Cerebellar cortex (tissue), 1 donor: ENCODE measurements at regions not wholly inside any gene's neighbourhood (a gene's known extent, or its start where the extent isn't known, plus 50 kb on each side); places are given as distances from the start of the nearest gene placed in this dataset.
"Not testable (repeated sequence)": the region's sequence is repeated elsewhere in the genome, so short reads cannot be mapped to it uniquely, and the experiment has no call there.

Source experiments
- DNase-seq: peaks from one replicate; pipeline ENCODE4 v3.0.0-alpha.2; 2015; ENCODE audit warnings: low spot score

- no peak for DNase-seq
These were observed 167.1 kb upstream of the MMS22L start for GRCh38 chr6:97450087-97450486.

DNA sequence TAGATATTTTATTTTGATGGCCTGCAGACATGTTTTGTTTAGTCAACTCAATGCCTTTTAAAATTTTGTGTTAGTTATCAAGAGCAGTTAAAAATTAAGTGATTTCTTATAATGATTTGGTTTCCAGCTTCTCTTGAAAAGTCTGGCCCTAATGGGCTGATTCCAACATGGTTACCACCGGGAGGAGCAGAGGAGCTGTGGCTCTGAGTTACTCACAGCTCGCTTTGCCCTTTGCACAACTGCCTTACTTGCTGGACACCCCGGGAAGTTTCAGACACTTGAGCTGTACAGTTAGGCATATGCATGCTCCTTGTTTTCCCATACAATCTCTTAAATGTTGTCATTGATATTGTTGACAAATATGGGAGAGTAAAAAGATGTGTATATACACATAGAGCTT lies 173.1 kb upstream of the MMS22L start:
- no peak for DNase-seq

DNA sequence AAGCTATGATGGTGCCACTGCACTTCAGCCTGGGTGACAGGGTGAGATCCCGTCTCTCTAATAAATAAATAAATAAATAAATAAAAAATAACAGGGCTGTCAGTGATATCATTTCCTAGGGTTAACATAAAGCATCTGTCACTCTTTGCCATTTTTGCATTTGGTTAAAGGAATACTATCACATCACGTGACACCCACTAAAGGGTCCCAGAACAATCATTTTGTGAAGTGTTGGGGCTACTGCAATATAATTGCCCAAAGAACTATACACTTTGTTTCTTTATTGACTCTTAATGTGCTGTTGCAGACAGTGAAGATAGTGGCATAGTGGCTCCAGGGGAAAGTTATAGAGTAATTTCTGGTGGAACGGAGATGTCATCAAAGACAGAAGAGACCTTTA lies 176.5 kb upstream of the MMS22L start:
- no peak for DNase-seq

DNA sequence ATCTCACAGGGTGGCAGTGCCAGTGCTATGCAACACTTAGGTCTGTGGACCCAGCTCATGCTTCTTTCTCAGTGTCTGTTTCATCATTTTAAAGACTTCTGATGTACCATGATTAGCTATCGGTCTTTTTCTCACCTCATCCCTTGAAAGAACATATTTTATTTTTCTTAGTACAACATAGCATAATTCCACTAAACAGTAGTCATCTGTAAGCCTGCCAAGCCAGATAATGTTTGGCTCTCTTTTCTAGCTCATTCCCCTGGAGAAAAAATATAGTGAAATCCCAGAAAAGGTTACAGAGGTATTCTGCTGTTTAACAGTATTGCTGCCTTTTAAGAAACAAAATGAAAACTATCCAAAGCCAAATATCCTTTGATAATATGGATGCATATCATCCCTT lies 177.0 kb upstream of the MMS22L start:
- DNase-seq = no peak

DNA sequence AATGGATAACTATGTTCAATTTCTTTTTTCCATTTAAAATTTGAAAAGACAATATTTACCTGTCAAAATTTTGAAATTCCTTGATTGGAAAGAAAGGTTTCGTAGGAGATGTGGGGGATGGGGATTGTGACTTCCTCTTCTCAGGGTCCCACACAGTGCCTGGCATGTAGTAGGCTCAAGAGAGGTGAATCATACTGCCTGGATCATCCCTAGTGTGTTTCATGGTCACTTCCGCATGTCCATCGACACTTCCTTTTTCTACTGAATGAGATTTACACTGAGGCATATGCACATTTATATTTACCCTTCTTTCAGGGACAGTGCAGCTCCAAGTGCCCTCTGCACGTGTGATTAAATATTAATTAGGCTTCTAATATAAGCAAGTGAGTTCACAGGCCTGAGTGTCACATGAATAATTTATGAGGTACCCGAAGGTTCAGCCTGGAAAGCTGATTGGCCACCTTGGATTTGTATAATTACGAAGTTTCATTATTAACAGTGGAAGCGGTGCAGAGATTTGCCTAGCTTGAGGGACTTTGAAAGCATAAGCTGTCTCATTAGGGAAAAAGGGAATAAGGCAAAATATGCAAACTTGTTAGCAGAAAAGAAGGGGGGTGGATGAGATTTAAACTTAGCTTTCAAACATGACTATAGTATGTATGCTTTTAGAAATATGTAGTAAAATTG lies 177.5 kb upstream of the MMS22L start:
- no peak for DNase-seq

DNA sequence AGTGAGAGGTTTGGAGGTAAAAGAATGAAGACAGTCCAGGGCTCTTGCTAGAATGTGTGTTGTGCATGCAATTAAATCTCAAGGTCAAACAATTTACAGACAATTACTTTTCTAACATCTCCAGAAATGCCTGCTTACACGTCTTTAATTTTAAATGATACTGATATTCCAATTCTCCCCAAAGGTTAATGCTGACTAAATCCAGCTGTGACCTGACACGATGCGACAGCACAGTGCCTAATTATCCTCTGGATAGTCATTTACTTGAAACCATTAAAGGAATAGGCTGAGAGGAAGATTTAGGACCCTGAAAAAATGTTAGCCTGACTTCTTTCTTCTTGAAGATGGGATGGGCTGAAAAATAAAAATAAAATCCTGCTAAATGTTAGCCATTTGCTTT lies 178.2 kb upstream of the MMS22L start:
- DNase-seq = no peak

GRCh38 chr6:97462031-97462430 lies 179.0 kb upstream of the MMS22L start:
- DNase-seq = no peak

- no peak for DNase-seq
These were observed 180.1 kb upstream of the MMS22L start for GRCh38 chr6:97462938-97463598.

GRCh38 chr6:97465877-97466561 lies 183.0 kb upstream of the MMS22L start:
- DNase-seq = no peak

GRCh38 chr6:97468981-97469380 lies 186.0 kb upstream of the MMS22L start:
- DNase-seq = no peak

GRCh38 chr6:97469451-97469850 lies 186.4 kb upstream of the MMS22L start:
- no peak for DNase-seq

GRCh38 chr6:97470322-97470721 lies 187.3 kb upstream of the MMS22L start:
- DNase-seq = no peak

DNA sequence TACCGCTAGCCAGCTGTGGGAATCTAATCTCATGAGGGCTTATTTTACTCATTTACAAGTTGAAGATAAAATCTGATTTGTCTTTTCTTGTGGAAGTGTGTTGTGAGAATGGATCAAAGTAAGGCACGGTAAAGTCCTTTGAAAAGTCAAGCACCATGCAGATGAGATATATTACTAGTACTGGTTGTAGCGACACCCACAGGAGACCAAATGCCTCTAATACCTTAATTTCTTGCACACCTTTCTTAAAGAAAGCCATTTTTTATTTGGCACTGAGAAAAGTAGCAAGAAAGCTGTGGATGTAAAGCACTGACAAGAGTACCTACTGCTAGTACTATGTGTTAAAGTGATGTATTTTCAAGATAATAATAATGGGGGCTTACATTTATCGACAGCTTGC lies 191.0 kb upstream of the MMS22L start:
- no peak for DNase-seq

DNA sequence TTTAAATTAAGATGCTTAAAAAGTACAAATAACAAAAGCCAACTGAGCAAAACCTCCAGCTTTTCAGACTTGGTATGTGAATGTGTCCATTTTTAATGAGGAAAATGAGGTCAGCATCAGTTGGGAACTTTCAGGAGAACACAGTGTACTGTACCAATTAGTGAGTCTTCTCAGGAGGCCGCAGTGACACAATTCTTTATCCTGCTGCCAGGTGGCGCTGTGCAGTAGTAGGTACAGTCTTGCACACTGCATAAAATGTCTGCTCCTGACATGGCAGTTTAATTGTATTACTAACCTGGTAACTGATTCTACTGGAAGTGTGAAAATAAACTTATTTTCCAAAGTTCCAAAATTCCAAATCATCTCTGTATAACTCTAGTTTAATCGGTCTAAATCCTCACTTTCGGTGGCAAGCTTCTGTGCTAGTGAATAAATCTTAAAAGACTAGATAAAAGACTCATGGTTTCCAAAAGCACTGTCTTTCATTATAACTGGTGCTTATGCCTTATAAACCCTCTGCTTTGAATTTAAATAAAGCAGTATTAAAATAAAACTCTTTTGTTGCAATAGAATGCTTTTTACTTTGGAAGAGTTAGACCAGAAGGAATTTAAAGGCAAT lies 214.8 kb upstream of the MMS22L start:
- DNase-seq = peak; percentile 75

GRCh38 chr6:97501853-97502252 lies 218.8 kb upstream of the MMS22L start:
- no peak for DNase-seq

DNA sequence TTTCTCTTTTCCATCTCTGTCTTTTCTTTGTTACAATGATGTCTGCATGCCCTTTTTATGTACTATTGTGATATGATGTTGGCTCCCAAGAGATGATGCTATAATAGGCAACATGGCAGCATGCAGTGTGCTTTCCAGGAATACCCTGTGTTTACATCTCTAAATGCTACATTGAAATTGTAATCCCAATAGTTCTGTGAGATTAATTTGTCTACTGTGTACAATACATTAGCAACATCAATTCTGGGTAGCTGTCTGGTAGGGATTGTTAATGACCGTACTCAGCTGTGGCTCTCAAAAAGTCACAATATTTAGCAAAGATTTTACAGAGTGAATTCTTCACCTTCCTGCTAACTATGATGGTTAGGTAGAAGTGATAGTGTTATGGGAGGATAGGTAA lies 225.6 kb upstream of the MMS22L start:
- no peak for DNase-seq

DNA sequence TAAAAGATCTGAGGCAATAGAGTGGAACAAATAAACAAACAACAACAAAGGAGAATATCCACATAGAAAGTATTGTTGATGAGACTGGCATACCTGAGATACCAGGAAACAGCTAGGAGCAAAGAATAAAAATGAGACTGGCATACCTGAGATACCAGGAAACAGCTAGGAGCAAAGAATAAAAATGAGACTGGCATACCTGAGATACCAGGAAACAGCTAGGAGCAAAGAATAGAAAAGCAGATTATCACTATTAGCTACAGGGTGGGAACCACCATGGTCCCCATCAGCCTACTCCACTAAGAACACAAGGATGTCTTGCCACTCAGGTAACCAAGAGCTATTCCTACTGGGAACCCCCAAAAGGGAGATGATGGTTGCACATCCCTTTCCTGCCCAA lies 230.2 kb upstream of the MMS22L start:
- DNase-seq = not testable (repeated sequence)

- DNase-seq = peak; percentile 70
These were observed 241.8 kb upstream of the MMS22L start for GRCh38 chr6:97524811-97525210.

- no peak for DNase-seq
These were observed 252.8 kb upstream of the MMS22L start for GRCh38 chr6:97535800-97536199.

- DNase-seq = no peak
These were observed 265.3 kb upstream of the MMS22L start for GRCh38 chr6:97548354-97548753.

DNA sequence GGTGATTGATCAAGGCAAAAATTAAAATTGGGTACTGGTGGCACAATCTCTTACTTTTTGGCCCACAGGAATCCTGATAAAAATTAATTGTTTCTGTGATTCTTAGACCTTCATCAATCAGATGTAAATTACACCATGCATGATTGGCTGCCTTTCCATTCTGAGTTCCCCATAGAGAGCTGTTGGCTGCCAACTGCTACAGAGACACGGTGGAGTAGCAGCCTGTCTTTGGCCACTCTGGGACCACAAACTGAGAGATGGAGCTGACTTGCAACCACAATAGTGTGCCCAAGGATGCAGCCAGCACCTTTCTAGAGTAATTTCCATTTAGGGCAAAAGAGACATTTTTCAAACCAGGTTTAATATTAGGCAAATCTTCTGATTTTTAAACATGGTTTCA lies 274.3 kb upstream of the MMS22L start:
- no peak for DNase-seq

GRCh38 chr6:97563529-97563928 lies 280.5 kb upstream of the MMS22L start:
- no peak for DNase-seq

- DNase-seq = no peak
These were observed 289.9 kb upstream of the MMS22L start for GRCh38 chr6:97572943-97573342.
